ENCODE measurements at regions not wholly inside any gene's neighbourhood (a gene's known extent, or its start where the extent isn't known, plus 50 kb on each side); places are given as distances from the start of the nearest gene placed in this dataset.

DNA sequence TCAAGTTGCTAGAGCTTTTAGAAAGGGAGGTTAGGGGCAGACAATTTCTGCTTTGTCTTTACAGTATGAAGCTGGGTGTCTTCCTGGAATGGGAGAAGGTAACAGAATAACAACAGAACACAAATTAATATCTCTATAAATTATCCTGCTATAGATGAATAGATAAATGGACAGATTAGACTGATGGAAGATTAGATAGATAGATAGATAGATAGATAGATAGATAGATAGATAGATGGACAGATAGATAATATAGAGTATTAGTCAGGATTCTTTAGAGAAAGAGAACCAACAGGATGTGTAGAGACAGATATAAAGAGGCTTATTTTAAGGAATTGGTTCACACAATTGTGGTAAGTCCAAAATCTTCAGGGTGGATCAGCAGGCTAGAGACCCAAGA is 302.2 kb downstream of the BCL11A start:
- Histone ChIP-seq H3K27me3 (no peaks in the 10 kb centered on the region), H3K4me1 (no peaks in the 10 kb centered on the region), H3K9ac (ENCODE audit: low read depth in 2 of 2, low read length in 2 of 2) (no peak overlapping the region), H3K27ac (no peak overlapping the region), H3K4me3 (no peak overlapping the region), H3K36me3 (no peaks in the 10 kb centered on the region), H3K9me3 (no peaks in the 10 kb centered on the region)
- TF ChIP-seq, protein P1, sequence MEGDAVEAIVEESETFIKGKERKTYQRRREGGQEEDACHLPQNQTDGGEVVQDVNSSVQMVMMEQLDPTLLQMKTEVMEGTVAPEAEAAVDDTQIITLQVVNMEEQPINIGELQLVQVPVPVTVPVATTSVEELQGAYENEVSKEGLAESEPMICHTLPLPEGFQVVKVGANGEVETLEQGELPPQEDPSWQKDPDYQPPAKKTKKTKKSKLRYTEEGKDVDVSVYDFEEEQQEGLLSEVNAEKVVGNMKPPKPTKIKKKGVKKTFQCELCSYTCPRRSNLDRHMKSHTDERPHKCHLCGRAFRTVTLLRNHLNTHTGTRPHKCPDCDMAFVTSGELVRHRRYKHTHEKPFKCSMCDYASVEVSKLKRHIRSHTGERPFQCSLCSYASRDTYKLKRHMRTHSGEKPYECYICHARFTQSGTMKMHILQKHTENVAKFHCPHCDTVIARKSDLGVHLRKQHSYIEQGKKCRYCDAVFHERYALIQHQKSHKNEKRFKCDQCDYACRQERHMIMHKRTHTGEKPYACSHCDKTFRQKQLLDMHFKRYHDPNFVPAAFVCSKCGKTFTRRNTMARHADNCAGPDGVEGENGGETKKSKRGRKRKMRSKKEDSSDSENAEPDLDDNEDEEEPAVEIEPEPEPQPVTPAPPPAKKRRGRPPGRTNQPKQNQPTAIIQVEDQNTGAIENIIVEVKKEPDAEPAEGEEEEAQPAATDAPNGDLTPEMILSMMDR (IDR thresholded peaks at IDR 0.05), result no peak
- DNase-seq, result no peak
- intact Hi-C loops (cut with DNase I), result no loop called here

DNA sequence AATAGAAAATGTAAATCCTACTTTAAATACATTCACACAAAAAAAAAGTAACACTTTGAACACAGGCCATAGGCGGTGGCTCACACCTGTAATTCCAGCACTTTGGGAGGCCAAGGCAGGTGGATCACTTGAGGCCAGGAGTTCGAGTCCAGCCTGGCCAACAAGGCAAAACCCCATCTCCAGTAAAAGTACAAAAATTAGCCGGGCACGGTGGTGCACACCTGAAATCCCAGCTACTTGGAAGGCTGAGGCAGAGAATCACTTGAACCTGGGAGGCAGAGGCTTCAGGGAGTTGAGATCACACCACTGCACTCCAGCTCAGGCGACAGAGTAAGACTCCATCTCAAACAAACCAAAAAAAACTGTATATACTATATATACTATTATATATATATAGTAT is 303.6 kb downstream of the BCL11A start:
- Histone ChIP-seq H3K27ac (no peak overlapping the region), H3K4me3 (no peak overlapping the region), H3K9ac (ENCODE audit: low read depth in 2 of 2, low read length in 2 of 2) (no peak overlapping the region), H3K4me1 (no peaks in the 10 kb centered on the region), H3K9me3 (no peaks in the 10 kb centered on the region), H3K36me3 (no peaks in the 10 kb centered on the region), H3K27me3 (no peaks in the 10 kb centered on the region)
- TF ChIP-seq, protein P1 (IDR thresholded peaks at IDR 0.05), result no peak
- no peak for DNase-seq
- intact Hi-C loops (cut with DNase I), result no loop called here

DNA sequence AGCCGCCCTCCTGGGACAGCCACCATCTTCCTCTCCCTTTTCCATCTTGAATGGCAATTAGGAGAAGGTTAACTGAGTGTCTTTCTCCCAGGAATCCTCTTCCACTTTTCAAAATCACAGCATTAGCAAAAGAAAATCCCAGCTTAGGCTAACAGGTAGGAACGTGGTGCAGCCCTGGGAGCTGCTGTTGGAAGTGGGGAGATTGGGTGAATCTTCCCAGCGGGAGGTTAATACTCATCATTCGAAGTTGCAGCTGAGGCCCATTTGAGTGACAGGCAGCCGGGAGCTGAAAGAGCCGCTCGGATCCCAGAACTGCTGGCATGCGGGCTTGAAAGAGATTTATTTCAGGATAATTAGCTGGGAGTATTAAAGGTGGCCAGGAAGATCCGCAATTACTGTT is 306.0 kb downstream of the BCL11A start:
- no peaks in the 10 kb centered on the region for H3K4me1 ChIP-seq
- H3K36me3 ChIP-seq, result no peaks in the 10 kb centered on the region

DNA sequence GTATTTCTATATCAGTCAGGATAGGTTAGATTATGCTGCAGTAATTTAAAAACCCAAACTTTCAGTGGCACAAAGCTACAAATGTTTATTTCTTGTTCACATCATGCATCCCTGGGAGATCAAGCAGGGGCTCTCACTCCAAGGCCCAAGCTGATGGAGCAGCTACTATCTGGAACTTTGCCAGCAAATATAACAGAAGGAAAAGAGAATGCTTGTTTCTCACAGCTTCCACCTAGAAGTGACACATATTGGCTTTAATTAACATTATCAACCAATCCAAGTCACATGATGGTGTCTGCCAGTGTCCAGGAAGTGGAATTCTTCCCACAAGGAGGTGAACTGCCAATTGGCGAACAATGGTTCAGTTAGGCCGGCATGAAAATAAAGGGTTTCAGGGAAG is 306.9 kb downstream of the BCL11A start:
- Histone ChIP-seq H3K9me3 (no peaks in the 10 kb centered on the region), H3K4me3 (no peak overlapping the region), H3K27me3 (no peaks in the 10 kb centered on the region), H3K36me3 (no peaks in the 10 kb centered on the region), H3K9ac (ENCODE audit: low read depth in 2 of 2, low read length in 2 of 2) (no peak overlapping the region), H3K27ac (no peak overlapping the region), H3K4me1 (no peaks in the 10 kb centered on the region)
- TF ChIP-seq, protein P1 (IDR thresholded peaks at IDR 0.05), result no peak
- intact Hi-C loops (cut with DNase I), result no loop called here
- no peak for DNase-seq

More for the DNA sequence above, 306.0 kb downstream of the BCL11A start:
- Histone ChIP-seq H3K27ac (no peak overlapping the region), H3K9me3 (no peaks in the 10 kb centered on the region), H3K27me3 (no peaks in the 10 kb centered on the region), H3K4me3 (no peak overlapping the region), H3K9ac (ENCODE audit: low read depth in 2 of 2, low read length in 2 of 2) (no peak overlapping the region)
- no peak for DNase-seq
- TF ChIP-seq, protein P1 (IDR thresholded peaks at IDR 0.05), result no peak
- intact Hi-C loops (cut with DNase I), result no loop called here

DNA sequence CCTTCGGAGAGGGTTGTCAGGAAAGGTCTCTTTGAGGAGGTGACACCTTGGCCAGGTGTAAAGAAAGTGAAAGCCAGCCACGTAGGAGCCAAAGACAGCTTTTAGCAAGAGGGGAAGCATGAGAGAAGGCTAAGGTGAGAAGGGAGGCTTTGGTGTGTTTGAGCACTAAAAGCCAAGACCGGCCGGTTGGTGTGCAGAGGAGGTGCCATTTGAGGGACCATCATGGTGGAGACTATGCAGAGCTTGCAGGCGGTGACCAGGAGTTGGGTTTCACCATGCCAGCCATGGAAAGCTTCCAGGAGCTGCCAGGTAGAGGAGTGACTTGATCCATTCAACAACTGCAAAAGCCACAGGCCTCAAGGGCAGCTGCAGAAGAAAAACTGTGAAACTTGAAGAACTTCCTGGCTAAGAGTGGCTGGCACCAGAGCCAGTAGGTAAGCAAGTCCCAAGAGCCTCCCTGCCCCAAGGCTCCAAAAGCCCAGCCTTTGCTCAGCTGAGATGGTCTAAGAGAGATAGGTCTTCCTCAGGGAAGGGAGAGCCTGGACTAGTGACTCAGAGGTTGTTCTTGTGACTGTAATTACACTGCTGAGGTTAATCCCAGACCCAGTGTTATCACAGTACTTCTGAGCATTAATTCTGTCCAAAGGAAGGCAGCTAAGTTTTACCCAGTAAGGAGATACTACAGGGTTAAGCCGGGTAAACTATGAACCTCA is 319.0 kb downstream of the BCL11A start:
- no peaks in the 10 kb centered on the region for H3K36me3 ChIP-seq
- TF ChIP-seq, protein P1 (IDR thresholded peaks at IDR 0.05), result no peak
- no peak overlapping the region for H3K27ac ChIP-seq
- no peak overlapping the region for H3K9ac ChIP-seq (ENCODE audit: low read depth in 2 of 2, low read length in 2 of 2)
- H3K9me3 ChIP-seq, result no peaks in the 10 kb centered on the region
- H3K4me1 ChIP-seq, result no peaks in the 10 kb centered on the region
- intact Hi-C loops (cut with DNase I), result no loop called here
- H3K27me3 ChIP-seq, result no peaks in the 10 kb centered on the region
- DNase-seq, result no peak
- no peak overlapping the region for H3K4me3 ChIP-seq
